ENCODE measurements at regions not wholly inside any gene's neighbourhood (a gene's known extent, or its start where the extent isn't known, plus 50 kb on each side); places are given as distances from the start of the nearest gene placed in this dataset.

DNA sequence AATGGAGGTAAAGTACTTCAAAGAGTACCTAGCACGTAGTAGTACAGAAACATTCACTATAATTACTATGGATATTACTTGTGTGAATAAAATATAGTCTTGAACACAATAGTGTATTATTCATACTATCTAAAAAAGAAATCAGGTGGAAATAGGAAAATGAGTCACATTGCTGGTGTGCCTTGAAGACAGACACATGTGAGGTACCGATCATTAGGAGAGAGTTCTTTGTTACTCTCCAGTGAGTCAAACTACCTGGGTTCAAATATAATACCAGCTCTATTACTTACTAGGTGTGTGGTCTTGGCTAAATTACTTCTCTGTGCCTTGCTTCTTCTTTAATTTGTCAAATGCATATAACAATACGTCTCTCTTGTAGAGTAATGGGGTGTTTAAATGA is 50.8 kb upstream of the BEND6 start:
- no peak for DNase-seq
- TF ChIP-seq, protein P1, sequence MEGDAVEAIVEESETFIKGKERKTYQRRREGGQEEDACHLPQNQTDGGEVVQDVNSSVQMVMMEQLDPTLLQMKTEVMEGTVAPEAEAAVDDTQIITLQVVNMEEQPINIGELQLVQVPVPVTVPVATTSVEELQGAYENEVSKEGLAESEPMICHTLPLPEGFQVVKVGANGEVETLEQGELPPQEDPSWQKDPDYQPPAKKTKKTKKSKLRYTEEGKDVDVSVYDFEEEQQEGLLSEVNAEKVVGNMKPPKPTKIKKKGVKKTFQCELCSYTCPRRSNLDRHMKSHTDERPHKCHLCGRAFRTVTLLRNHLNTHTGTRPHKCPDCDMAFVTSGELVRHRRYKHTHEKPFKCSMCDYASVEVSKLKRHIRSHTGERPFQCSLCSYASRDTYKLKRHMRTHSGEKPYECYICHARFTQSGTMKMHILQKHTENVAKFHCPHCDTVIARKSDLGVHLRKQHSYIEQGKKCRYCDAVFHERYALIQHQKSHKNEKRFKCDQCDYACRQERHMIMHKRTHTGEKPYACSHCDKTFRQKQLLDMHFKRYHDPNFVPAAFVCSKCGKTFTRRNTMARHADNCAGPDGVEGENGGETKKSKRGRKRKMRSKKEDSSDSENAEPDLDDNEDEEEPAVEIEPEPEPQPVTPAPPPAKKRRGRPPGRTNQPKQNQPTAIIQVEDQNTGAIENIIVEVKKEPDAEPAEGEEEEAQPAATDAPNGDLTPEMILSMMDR (IDR thresholded peaks at IDR 0.05; ENCODE audit: borderline replicate concordance, extremely low read depth, insufficient read depth) = no peak
- intact Hi-C loops (cut with DNase I) = loop anchor here (10.0 kb wide), 1 partner anchor 411 kb away; the partner anchor contains the start of gene PRIM2
- Histone ChIP-seq H3K4me3 (ENCODE audit: low read length in 3 of 3) (no peak overlapping the region), H3K4me1 (ENCODE audit: control insufficient read depth in 2 of 3, insufficient read depth in 2 of 3, low read depth in 1 of 3, low read length in 3 of 3) (no peaks in the 10 kb centered on the region), H3K9ac (ENCODE audit: low read length in 3 of 3) (no peak overlapping the region), H3K27me3 (ENCODE audit: control insufficient read depth, insufficient read depth, low read length) (no peaks in the 10 kb centered on the region), H3K36me3 (ENCODE audit: control insufficient read depth in 2 of 3, insufficient read depth in 3 of 3, low read length in 3 of 3) (no peaks in the 10 kb centered on the region), H3K9me3 (ENCODE audit: control insufficient read depth in 2 of 3, insufficient read depth in 1 of 3, low read length in 3 of 3) (no peaks in the 10 kb centered on the region), H3K27ac (ENCODE audit: low read depth in 2 of 2, low read length in 2 of 2) (no peak overlapping the region)
- FAIRE-seq = no peak

DNA sequence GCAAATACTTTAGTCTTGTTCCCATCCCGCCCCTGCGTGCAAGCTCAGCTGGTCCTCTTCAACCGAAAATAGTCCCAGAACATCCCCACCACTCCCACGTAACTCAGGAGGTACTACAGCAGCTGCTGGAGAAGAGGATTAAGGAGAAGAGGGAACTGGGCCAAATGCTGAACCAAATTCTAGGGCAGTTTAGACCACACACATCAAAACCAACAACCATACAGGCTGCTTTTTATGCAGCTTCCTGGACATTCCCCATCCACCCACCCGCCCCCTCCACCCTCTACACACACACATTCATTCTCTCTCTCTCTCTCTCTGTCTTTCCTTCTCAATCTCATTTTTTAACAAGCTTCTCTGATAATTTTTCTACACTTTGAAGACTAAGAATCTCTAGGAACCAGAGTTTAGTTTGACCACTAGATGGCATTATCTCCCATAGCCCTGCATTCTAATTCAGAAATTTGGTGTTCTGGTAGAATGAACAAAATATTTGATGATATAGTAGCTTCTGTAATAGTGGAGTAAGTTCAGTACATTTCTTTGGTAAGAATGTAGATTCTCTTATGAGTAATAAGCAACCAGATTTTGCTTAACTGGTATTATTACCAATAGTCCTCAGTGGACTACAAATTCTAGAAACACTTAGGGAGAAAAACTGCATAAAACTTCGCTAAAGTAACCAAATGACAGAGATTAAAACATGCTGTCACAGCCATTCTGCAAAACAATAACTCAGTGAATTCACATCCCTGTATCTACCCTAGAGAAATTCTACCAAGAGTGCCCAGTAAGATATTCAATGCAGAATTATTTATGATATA is 52.1 kb upstream of the BEND6 start:
- FAIRE-seq (peak; percentile 87), DNase-seq (peak in 2 of 5 donors; percentile 66 to 67)
- Histone ChIP-seq H3K36me3 (ENCODE audit: control insufficient read depth in 2 of 3, insufficient read depth in 3 of 3, low read length in 3 of 3) (no peaks in the 10 kb centered on the region), H3K9me3 (ENCODE audit: control insufficient read depth in 2 of 3, insufficient read depth in 1 of 3, low read length in 3 of 3) (no peaks in the 10 kb centered on the region), H3K9ac (ENCODE audit: low read length in 3 of 3) (no peak overlapping the region), H3K4me3 (ENCODE audit: low read length in 3 of 3) (no peak overlapping the region), H3K27me3 (ENCODE audit: control insufficient read depth, insufficient read depth, low read length) (no peaks in the 10 kb centered on the region), H3K27ac (ENCODE audit: low read depth in 2 of 2, low read length in 2 of 2) (no peak overlapping the region), H3K4me1 (ENCODE audit: control insufficient read depth in 2 of 3, insufficient read depth in 2 of 3, low read depth in 1 of 3, low read length in 3 of 3) (no peaks in the 10 kb centered on the region)
- intact Hi-C loops (cut with DNase I) = loop anchor here (10.0 kb wide), 1 partner anchor 412 kb away; the partner anchor contains the start of gene PRIM2
- TF ChIP-seq, protein P1 (IDR thresholded peaks at IDR 0.05; ENCODE audit: borderline replicate concordance, extremely low read depth, insufficient read depth) = peak; percentile 60

DNA sequence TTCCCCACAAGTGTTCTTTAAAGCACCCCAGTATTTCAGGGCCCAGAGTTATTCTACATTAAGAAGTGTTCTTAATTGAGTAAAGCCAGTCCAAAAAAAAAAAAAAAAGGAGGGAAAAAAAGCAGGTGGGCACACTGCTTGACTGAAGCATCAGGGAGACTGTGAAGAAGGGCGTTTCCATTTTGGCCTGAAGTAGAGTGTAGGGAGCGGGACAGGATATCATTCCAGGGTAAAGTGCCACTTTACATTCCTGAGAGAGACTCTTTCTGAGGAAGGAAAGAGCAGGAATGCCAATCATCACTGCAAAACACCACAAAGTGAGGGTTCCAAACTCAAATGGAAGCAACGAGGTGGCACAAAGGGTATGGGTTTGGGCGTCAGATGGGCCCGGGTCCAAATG is 54.1 kb upstream of the BEND6 start:
- DNase-seq (no peak), FAIRE-seq (no peak)
- Histone ChIP-seq H3K27ac (ENCODE audit: low read depth in 2 of 2, low read length in 2 of 2) (no peak overlapping the region), H3K36me3 (ENCODE audit: control insufficient read depth in 2 of 3, insufficient read depth in 3 of 3, low read length in 3 of 3) (no peaks in the 10 kb centered on the region), H3K4me1 (ENCODE audit: control insufficient read depth in 2 of 3, insufficient read depth in 2 of 3, low read depth in 1 of 3, low read length in 3 of 3) (no peaks in the 10 kb centered on the region), H3K9ac (ENCODE audit: low read length in 3 of 3) (no peak overlapping the region), H3K27me3 (ENCODE audit: control insufficient read depth, insufficient read depth, low read length) (no peaks in the 10 kb centered on the region), H3K9me3 (ENCODE audit: control insufficient read depth in 2 of 3, insufficient read depth in 1 of 3, low read length in 3 of 3) (no peaks in the 10 kb centered on the region), H3K4me3 (ENCODE audit: low read length in 3 of 3) (no peak overlapping the region)
- intact Hi-C loops (cut with DNase I) = loop anchor here (10.0 kb wide), 1 partner anchor 414 kb away; the partner anchor contains the start of gene PRIM2
- TF ChIP-seq, protein P1 (IDR thresholded peaks at IDR 0.05; ENCODE audit: borderline replicate concordance, extremely low read depth, insufficient read depth) = no peak

All from kidney (tissue), 13 donors.